NB4 (cell line): ENCODE measurements at regions not wholly inside any gene's neighbourhood (a gene's known extent, or its start where the extent isn't known, plus 50 kb on each side); places are given as distances from the start of the nearest gene placed in this dataset.

Experiments
- CTCF ChIP-seq: IDR thresholded peaks from one replicate; pipeline ENCODE4 v1.5.1; 2012; ENCODE audit warnings: low read depth, low read length
- MAX ChIP-seq: IDR thresholded peaks from 2 replicates; pipeline ENCODE4 v1.6.1; 2011; ENCODE audit warnings: low read depth, low read length
- POLR2A ChIP-seq: IDR thresholded peaks from 2 replicates; pipeline ENCODE4 v1.6.1; 2011; ENCODE audit warnings: mild to moderate bottlenecking; ENCODE audit not compliant: insufficient read length; ENCODE audit errors: extremely low read depth

- no peak for TF ChIP-seq CTCF
- no peak for TF ChIP-seq POLR2A
- no peak for TF ChIP-seq MAX
Observed at GRCh38 chr14:21923820-21924219, 250.2 kb upstream of the OR4E1 start.
